ENCODE measurements at regions not wholly inside any gene's neighbourhood (a gene's known extent, or its start where the extent isn't known, plus 50 kb on each side); places are given as distances from the start of the nearest gene placed in this dataset.

- H2AFZ ChIP-seq (ENCODE audit: low read length): peak overlapping the region; percentile 71
- no peaks in the 10 kb centered on the region for H3K9me3 ChIP-seq (ENCODE audit: control insufficient read depth, low read depth, low read length)
- H4K5ac ChIP-seq (ENCODE audit: insufficient read length, low read depth, low read length): no peak overlapping the region
- no peak overlapping the region for H4K8ac ChIP-seq (replicated peaks; ENCODE audit: insufficient read length, low read depth, low read length)
- no peak overlapping the region for H3K23ac ChIP-seq (ENCODE audit: insufficient read length, low read depth, low read length)
- H3K27me3 Mint-ChIP-seq (ENCODE audit: low read depth): no peaks in the 10 kb centered on the region
- no peak overlapping the region for H3K9ac ChIP-seq (ENCODE audit: extremely low read depth, insufficient read length, low read length)
- no peak overlapping the region for H3K18ac ChIP-seq (ENCODE audit: insufficient read length, low read depth, low read length)
- no peak overlapping the region for H2AK5ac ChIP-seq (ENCODE audit: insufficient read length, low read length)
- no peak overlapping the region for H2BK5ac ChIP-seq (ENCODE audit: insufficient read length, low read length)
- no peak overlapping the region; a peak in 1 of 5 replicates for H3K4me3 Mint-ChIP-seq
- no peak overlapping the region for H2BK20ac ChIP-seq (ENCODE audit: low read depth, low read length, poor library complexity, severe bottlenecking)
- peaks cover 14 to 15% of the 10 kb centered on the region in 2 experiments for H3K4me1 Mint-ChIP-seq
- peak overlapping the region; percentile 37 to 68 (median 50); a peak in 3 of 7 replicates for H3K27ac Mint-ChIP-seq
- no peak overlapping the region for H3K27ac ChIP-seq (ENCODE audit: insufficient read length, low read depth, low read length)
- no peaks in the 10 kb centered on the region for H3K23me2 ChIP-seq (ENCODE audit: insufficient read length, low read depth, low read length, poor library complexity, severe bottlenecking)
- H3K14ac ChIP-seq (ENCODE audit: insufficient read depth, low read length): no peak overlapping the region
- no peaks in the 10 kb centered on the region for H3K9me3 Mint-ChIP-seq
- H3K56ac ChIP-seq (ENCODE audit: insufficient read length, low read depth, low read length): no peak overlapping the region
- no peaks in the 10 kb centered on the region for H3K36me3 Mint-ChIP-seq (ENCODE audit: insufficient read depth in 1 of 3, low read depth in 3 of 3)
- no peak for TF ChIP-seq CTCF (conservative IDR thresholded peaks at IDR 0.05)
- H4K20me1 ChIP-seq (ENCODE audit: control insufficient read depth, insufficient read depth, insufficient read length): no peaks in the 10 kb centered on the region
- no peaks in the 10 kb centered on the region for H3K79me2 ChIP-seq (ENCODE audit: insufficient read depth, low read length)
- H3K27me3 ChIP-seq (ENCODE audit: insufficient read depth, low read length): no peaks in the 10 kb centered on the region
- no peak overlapping the region for H3K4me2 ChIP-seq (ENCODE audit: insufficient read depth, insufficient read length, low read length)
- no peaks in the 10 kb centered on the region for H3K4me1 ChIP-seq (ENCODE audit: insufficient read depth, low read length)
- H2BK120ac ChIP-seq (ENCODE audit: low read depth, low read length, poor library complexity, severe bottlenecking): no peak overlapping the region
- H3K4ac ChIP-seq (ENCODE audit: low read depth, low read length): no peak overlapping the region
- no peak overlapping the region for H3T11ph ChIP-seq (ENCODE audit: low read length)
- no peaks in the 10 kb centered on the region for H3K79me1 ChIP-seq (ENCODE audit: insufficient read depth, low read depth, low read length, poor library complexity, severe bottlenecking)
- no peak for DNase-seq
- no peak overlapping the region for H2BK12ac ChIP-seq (ENCODE audit: insufficient read length, low read depth, low read length)
- no peak overlapping the region for H4K91ac ChIP-seq (ENCODE audit: insufficient read length, low read depth, low read length)
- WGBS (ENCODE audit: extremely low coverage, insufficient read length, low lambda C conversion rate): no CpG with 5 or more reads among the region's 4 CpGs
- H2BK15ac ChIP-seq (ENCODE audit: low read depth, low read length): no peak overlapping the region
Measured at GRCh38 chr9:99745085-99745484, 76.6 kb upstream of the NR4A3 start.
